HL-60 (cell line): ENCODE measurements at regions not wholly inside any gene's neighbourhood (a gene's known extent, or its start where the extent isn't known, plus 50 kb on each side); places are given as distances from the start of the nearest gene placed in this dataset.

Source experiments
- DNase-seq, 2 experiments: peaks; one replicate each; pipeline ENCODE4 v3.0.0-alpha.2; 2010 to 2020; ENCODE audit warnings: low read depth in 1 of 2, low spot score in 1 of 2
- H3K27ac ChIP-seq: fragments of 250-450 bp; sonication (Bioruptor Pico); replicated peaks from 2 replicates; pipeline ENCODE4 v1.5.1; 2020; ENCODE audit warnings: mild to moderate bottlenecking, moderate library complexity
- H3K27me3 ChIP-seq: fragments of 250-450 bp; sonication (Bioruptor Pico); 2 replicates; pipeline ENCODE4 v1.5.1; 2021; ENCODE audit warnings: mild to moderate bottlenecking, moderate library complexity; ENCODE audit not compliant: insufficient read depth, poor library complexity, severe bottlenecking
- H3K4me3 ChIP-seq: replicated peaks from 2 replicates; pipeline ENCODE4 v1.5.1; 2011; ENCODE audit warnings: mild to moderate bottlenecking, control low read depth, low read length; ENCODE audit not compliant: insufficient read depth
- CTCF ChIP-seq: IDR thresholded peaks from one replicate; pipeline ENCODE4 v1.5.1; 2011; ENCODE audit warnings: low read length, control low read depth, inconsistent platforms; ENCODE audit not compliant: insufficient read depth
- GABPA ChIP-seq: IDR thresholded peaks from 2 replicates; pipeline ENCODE4 v1.6.1; 2012; ENCODE audit warnings: low read depth
- POLR2AphosphoS5 ChIP-seq: IDR thresholded peaks from 2 replicates; pipeline ENCODE4 v1.6.1; 2012; ENCODE audit warnings: low read depth
- REST ChIP-seq: IDR thresholded peaks from 2 replicates; pipeline ENCODE4 v1.6.1; 2012; ENCODE audit warnings: low read depth; ENCODE audit not compliant: insufficient replicate concordance
- SPI1 ChIP-seq: IDR thresholded peaks from 2 replicates; pipeline ENCODE4 v1.6.1; 2012; ENCODE audit warnings: low read depth, mild to moderate bottlenecking, borderline replicate concordance

GRCh38 chr11:116548256-116548655 is 224.5 kb downstream of the BUD13 start:
- H3K27me3 ChIP-seq: no peaks in the 10 kb centered on the region
- no peak overlapping the region for H3K27ac ChIP-seq
- TF ChIP-seq SPI1: no peak
- no peak for TF ChIP-seq REST
- TF ChIP-seq GABPA: no peak
- no peak for TF ChIP-seq CTCF
- no peak for TF ChIP-seq POLR2AphosphoS5
- no peak for DNase-seq
- no peak overlapping the region for H3K4me3 ChIP-seq

GRCh38 chr11:116547571-116547970 is 225.2 kb downstream of the BUD13 start:
- H3K4me3 ChIP-seq: no peak overlapping the region
- TF ChIP-seq SPI1 (no peak), GABPA (no peak), POLR2AphosphoS5 (no peak), CTCF (no peak), REST (no peak)
- no peaks in the 10 kb centered on the region for H3K27me3 ChIP-seq
- H3K27ac ChIP-seq: no peak overlapping the region
- no peak for DNase-seq

- no peaks in the 10 kb centered on the region for H3K27me3 ChIP-seq
- H3K4me3 ChIP-seq: no peak overlapping the region
- no peak for DNase-seq
- no peak overlapping the region for H3K27ac ChIP-seq
- TF ChIP-seq POLR2AphosphoS5 (no peak), REST (no peak), GABPA (no peak), SPI1 (no peak), CTCF (no peak)
Observed at GRCh38 chr11:116545912-116546311, 226.9 kb downstream of the BUD13 start.
